Neural progenitor cell (in vitro differentiated cells): ENCODE measurements at regions not wholly inside any gene's neighbourhood (a gene's known extent, or its start where the extent isn't known, plus 50 kb on each side); places are given as distances from the start of the nearest gene placed in this dataset.

Experiments
- DNase-seq: peaks from one replicate; pipeline ENCODE4 v3.0.0-alpha.2; 2016; ENCODE audit warnings: low spot score
- H2AFZ ChIP-seq: fragments of 200-600 bp; sonication (generic); replicated peaks from 2 replicates; pipeline ENCODE4 v1.6.1; 2016; ENCODE audit warnings: antibody characterized with exemption
- H3F3A ChIP-seq: fragments of 200-600 bp; sonication (generic); 2 replicates; pipeline ENCODE4 v1.6.1; 2016; ENCODE audit warnings: antibody characterized with exemption, low read depth
- H3K27ac ChIP-seq: fragments of 200-600 bp; sonication (generic); 2 replicates; pipeline ENCODE4 v1.5.1; 2016; ENCODE audit warnings: mild to moderate bottlenecking
- H3K27me3 ChIP-seq: fragments of 200-600 bp; sonication (generic); 2 replicates; pipeline ENCODE4 v1.6.1; 2016; ENCODE audit warnings: mild to moderate bottlenecking, moderate library complexity
- H3K36me3 ChIP-seq: fragments of 200-600 bp; sonication (generic); 2 replicates; pipeline ENCODE4 v1.5.1; 2016
- H3K4me1 ChIP-seq: fragments of 200-600 bp; sonication (generic); 2 replicates; pipeline ENCODE4 v1.6.1; 2016; ENCODE audit warnings: mixed run types
- H3K4me2 ChIP-seq: fragments of 200-600 bp; sonication (generic); 2 replicates; pipeline ENCODE4 v1.6.1; 2016
- H3K4me3 ChIP-seq: fragments of 200-600 bp; sonication (generic); 2 replicates; pipeline ENCODE4 v1.5.1; 2016
- H3K79me2 ChIP-seq: fragments of 200-600 bp; sonication (generic); 2 replicates; pipeline ENCODE4 v1.6.1; 2016; ENCODE audit warnings: low read depth
- H3K9ac ChIP-seq: fragments of 200-600 bp; sonication (generic); 2 replicates; pipeline ENCODE4 v1.6.1; 2016
- H3K9me3 ChIP-seq: fragments of 200-600 bp; sonication (generic); 2 replicates; pipeline ENCODE4 v1.5.1; 2016; ENCODE audit warnings: low read depth
- H4K20me1 ChIP-seq: fragments of 200-600 bp; sonication (generic); 2 replicates; pipeline ENCODE4 v1.6.1; 2016; ENCODE audit warnings: low read depth
- H3K27ac Mint-ChIP-seq: 3 replicates; pipeline ENCODE4 v1.8.0; 2021; ENCODE audit warnings: mixed read lengths
- H3K27me3 Mint-ChIP-seq: 2 replicates; pipeline ENCODE4 v1.8.0; 2022; ENCODE audit warnings: low read depth, mild to moderate bottlenecking, inconsistent platforms, moderate library complexity, mixed read lengths; ENCODE audit not compliant: insufficient read depth
- H3K36me3 Mint-ChIP-seq: 3 replicates; pipeline ENCODE4 v1.8.0; 2021; ENCODE audit warnings: mixed read lengths
- H3K4me1 Mint-ChIP-seq: 3 replicates; pipeline ENCODE4 v1.8.0; 2021; ENCODE audit warnings: mixed read lengths
- H3K4me3 Mint-ChIP-seq: 3 replicates; pipeline ENCODE4 v1.8.0; 2021; ENCODE audit warnings: mild to moderate bottlenecking, moderate library complexity, mixed read lengths
- H3K9me3 Mint-ChIP-seq: 3 replicates; pipeline ENCODE4 v1.8.0; 2020; ENCODE audit warnings: mixed read lengths
- EZH2 ChIP-seq: fragments of 200-600 bp; sonication (generic); IDR thresholded peaks from 2 replicates; pipeline ENCODE4 v1.6.1; 2017; ENCODE audit warnings: antibody characterized with exemption, mild to moderate bottlenecking, moderate library complexity
- EZH2phosphoT487 ChIP-seq: fragments of 200-600 bp; sonication (generic); IDR thresholded peaks from 2 replicates; pipeline ENCODE4 v1.6.1; 2017; ENCODE audit warnings: antibody characterized with exemption
- TF ChIP-seq, protein P1 (sequence below): fragments of 200-600 bp; sonication (generic); IDR thresholded peaks from 2 replicates; pipeline ENCODE4 v1.5.1; 2017; ENCODE audit warnings: antibody characterized with exemption, mild to moderate bottlenecking

DNA sequence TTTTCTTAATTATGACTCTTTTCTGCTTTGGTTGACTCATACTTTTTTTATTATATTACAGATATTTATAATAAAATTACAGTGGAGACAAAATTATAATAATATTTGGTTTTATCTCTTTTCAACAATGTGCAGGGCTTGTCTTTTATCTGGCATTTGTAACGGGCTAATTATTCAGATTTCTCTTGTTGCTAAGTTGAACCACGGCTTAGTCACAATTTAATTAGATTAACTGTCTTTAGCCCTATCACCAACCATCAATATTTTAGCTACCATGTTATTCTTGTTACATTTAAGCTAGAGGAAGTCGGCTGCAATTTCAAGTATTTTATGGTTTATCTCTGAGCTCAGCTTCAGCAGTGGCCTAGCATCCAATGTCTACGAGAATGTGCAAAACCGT lies 798.9 kb upstream of the CA10 start:
- Mint-ChIP-seq H3K4me3 (no peak overlapping the region), H3K36me3 (no peaks in the 10 kb centered on the region), H3K9me3 (peaks cover 2% of the 10 kb centered on the region), H3K27ac (no peak overlapping the region), H3K4me1 (no peaks in the 10 kb centered on the region), H3K27me3 (no peaks in the 10 kb centered on the region)
- no peak overlapping the region for H2AFZ ChIP-seq
- no peaks in the 10 kb centered on the region for H3F3A ChIP-seq
- no peaks in the 10 kb centered on the region for H3K79me2 ChIP-seq
- no peak for TF ChIP-seq EZH2phosphoT487
- TF ChIP-seq, protein P1, sequence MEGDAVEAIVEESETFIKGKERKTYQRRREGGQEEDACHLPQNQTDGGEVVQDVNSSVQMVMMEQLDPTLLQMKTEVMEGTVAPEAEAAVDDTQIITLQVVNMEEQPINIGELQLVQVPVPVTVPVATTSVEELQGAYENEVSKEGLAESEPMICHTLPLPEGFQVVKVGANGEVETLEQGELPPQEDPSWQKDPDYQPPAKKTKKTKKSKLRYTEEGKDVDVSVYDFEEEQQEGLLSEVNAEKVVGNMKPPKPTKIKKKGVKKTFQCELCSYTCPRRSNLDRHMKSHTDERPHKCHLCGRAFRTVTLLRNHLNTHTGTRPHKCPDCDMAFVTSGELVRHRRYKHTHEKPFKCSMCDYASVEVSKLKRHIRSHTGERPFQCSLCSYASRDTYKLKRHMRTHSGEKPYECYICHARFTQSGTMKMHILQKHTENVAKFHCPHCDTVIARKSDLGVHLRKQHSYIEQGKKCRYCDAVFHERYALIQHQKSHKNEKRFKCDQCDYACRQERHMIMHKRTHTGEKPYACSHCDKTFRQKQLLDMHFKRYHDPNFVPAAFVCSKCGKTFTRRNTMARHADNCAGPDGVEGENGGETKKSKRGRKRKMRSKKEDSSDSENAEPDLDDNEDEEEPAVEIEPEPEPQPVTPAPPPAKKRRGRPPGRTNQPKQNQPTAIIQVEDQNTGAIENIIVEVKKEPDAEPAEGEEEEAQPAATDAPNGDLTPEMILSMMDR, result no peak
- TF ChIP-seq EZH2, result no peak
- H3K27ac ChIP-seq, result no peak overlapping the region
- DNase-seq, result no peak
- H3K4me1 ChIP-seq, result no peaks in the 10 kb centered on the region
- no peaks in the 10 kb centered on the region for H4K20me1 ChIP-seq
- no peak overlapping the region for H3K4me3 ChIP-seq
- no peaks in the 10 kb centered on the region for H3K9me3 ChIP-seq
- no peak overlapping the region for H3K4me2 ChIP-seq
- H3K9ac ChIP-seq, result no peak overlapping the region
- no peaks in the 10 kb centered on the region for H3K36me3 ChIP-seq
- H3K27me3 ChIP-seq, result no peaks in the 10 kb centered on the region

DNA sequence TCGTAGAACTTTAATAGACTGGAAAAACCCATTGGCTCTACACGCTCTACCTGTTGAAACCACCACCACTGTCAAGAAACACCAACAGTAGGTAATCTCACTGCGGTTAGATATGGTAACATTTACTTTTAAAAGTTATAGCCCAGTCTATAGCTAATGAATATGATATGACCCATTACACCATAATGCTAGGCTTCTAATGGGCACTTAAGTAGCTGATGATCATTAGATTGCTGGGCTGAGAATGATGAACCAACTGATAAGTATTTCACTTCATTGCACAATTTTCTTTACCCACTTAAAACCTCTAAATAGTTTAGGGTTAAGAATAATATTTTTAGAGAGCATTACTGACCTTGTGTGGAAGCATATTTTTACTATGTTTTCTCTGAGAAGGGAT lies 788.9 kb upstream of the CA10 start:
- no peak for DNase-seq
- TF ChIP-seq EZH2phosphoT487, result no peak
- no peak for TF ChIP-seq EZH2
- TF ChIP-seq, protein P1, result no peak
- H3K9me3 ChIP-seq, result no peaks in the 10 kb centered on the region
- H2AFZ ChIP-seq, result no peak overlapping the region
- H3F3A ChIP-seq, result no peaks in the 10 kb centered on the region
- no peak overlapping the region for H3K27ac Mint-ChIP-seq
- H4K20me1 ChIP-seq, result no peaks in the 10 kb centered on the region
- no peaks in the 10 kb centered on the region for H3K27me3 ChIP-seq
- peaks cover 3% of the 10 kb centered on the region for H3K4me1 Mint-ChIP-seq
- H3K9ac ChIP-seq, result no peak overlapping the region
- H3K4me3 Mint-ChIP-seq, result no peak overlapping the region
- H3K4me2 ChIP-seq, result no peak overlapping the region
- no peak overlapping the region for H3K4me3 ChIP-seq
- H3K36me3 Mint-ChIP-seq, result no peaks in the 10 kb centered on the region
- no peaks in the 10 kb centered on the region for H3K36me3 ChIP-seq
- no peaks in the 10 kb centered on the region for H3K9me3 Mint-ChIP-seq
- H3K27ac ChIP-seq, result no peak overlapping the region
- H3K4me1 ChIP-seq, result no peaks in the 10 kb centered on the region
- no peaks in the 10 kb centered on the region for H3K27me3 Mint-ChIP-seq
- no peaks in the 10 kb centered on the region for H3K79me2 ChIP-seq

- Histone ChIP-seq H3K9ac (no peak overlapping the region), H4K20me1 (no peaks in the 10 kb centered on the region), H3K36me3 (no peaks in the 10 kb centered on the region), H3K4me2 (no peak overlapping the region), H3K9me3 (no peaks in the 10 kb centered on the region), H3K4me3 (no peak overlapping the region), H3K4me1 (no peaks in the 10 kb centered on the region), H3K27ac (no peak overlapping the region), H3K27me3 (no peaks in the 10 kb centered on the region), H3F3A (no peaks in the 10 kb centered on the region), H3K79me2 (no peaks in the 10 kb centered on the region), H2AFZ (no peak overlapping the region)
- no peak overlapping the region for H3K4me3 Mint-ChIP-seq
- H3K36me3 Mint-ChIP-seq, result no peaks in the 10 kb centered on the region
- TF ChIP-seq EZH2 (no peak), EZH2phosphoT487 (no peak)
- TF ChIP-seq, protein P1, result no peak
- H3K9me3 Mint-ChIP-seq, result peaks cover 4% of the 10 kb centered on the region
- H3K27me3 Mint-ChIP-seq, result no peaks in the 10 kb centered on the region
- no peaks in the 10 kb centered on the region for H3K4me1 Mint-ChIP-seq
- DNase-seq, result no peak
- no peak overlapping the region for H3K27ac Mint-ChIP-seq
These were observed 780.2 kb upstream of the CA10 start for GRCh38 chr17:52938623-52939230.
